Erythroblast (primary cell): ENCODE measurements at regions not wholly inside any gene's neighbourhood (a gene's known extent, or its start where the extent isn't known, plus 50 kb on each side); places are given as distances from the start of the nearest gene placed in this dataset.

Source experiments
- GATA1 ChIP-seq: IDR thresholded peaks from 2 replicates; pipeline ENCODE4 v1.6.1; 2011; ENCODE audit warnings: low read depth, mild to moderate bottlenecking, control low read depth, low read length, moderate library complexity
- POLR2A ChIP-seq: IDR thresholded peaks from 2 replicates; pipeline ENCODE4 v1.6.1; 2011; ENCODE audit warnings: mild to moderate bottlenecking, low read length

DNA sequence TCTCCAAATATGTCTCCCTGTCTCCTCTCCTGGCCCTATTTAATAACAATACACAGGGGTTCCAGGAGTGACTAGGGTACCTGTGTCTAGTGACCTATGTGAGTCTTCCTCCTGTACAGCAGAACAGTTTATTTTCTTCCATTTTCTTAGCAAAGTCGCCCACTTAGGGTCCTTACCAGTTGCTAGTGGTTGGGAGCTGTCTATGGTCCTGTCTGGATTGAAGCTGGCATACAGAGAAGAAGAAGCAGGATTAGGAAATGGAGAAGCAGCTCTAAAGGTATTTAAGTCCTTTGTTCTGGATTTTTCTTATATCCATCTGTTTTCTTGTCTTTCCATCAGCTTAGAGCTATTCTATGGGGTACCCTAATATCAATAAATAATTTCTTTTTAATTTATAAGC lies 587.1 kb upstream of the CPEB2 start:
- TF ChIP-seq POLR2A (no peak), GATA1 (no peak)
